Keratinocyte (primary cell): ENCODE measurements at regions not wholly inside any gene's neighbourhood (a gene's known extent, or its start where the extent isn't known, plus 50 kb on each side); places are given as distances from the start of the nearest gene placed in this dataset.

ENCODE experiments used
- DNase-seq: peaks from one replicate; pipeline ENCODE4 v3.0.0-alpha.2; 2011; ENCODE audit warnings: low read depth, missing footprints, low spot score
- FAIRE-seq: peaks from 2 replicates; lab custom pipeline; 2011; peaks lifted over from hg19 to GRCh38; lab: Jason Lieb, UNC
- H2AFZ ChIP-seq: 2 replicates; pipeline ENCODE4 v1.6.0; 2012; ENCODE audit warnings: low read length, control low read depth, inconsistent platforms; ENCODE audit not compliant: control insufficient read depth
- H3K27ac ChIP-seq: 2 replicates; pipeline ENCODE4 v1.5.1; 2011; ENCODE audit warnings: low read length; ENCODE audit not compliant: control insufficient read depth, insufficient read depth
- H3K27me3 ChIP-seq: 3 replicates; pipeline ENCODE4 v1.6.0; 2011; ENCODE audit warnings: low read length; ENCODE audit not compliant: control insufficient read depth, insufficient read depth; ENCODE audit errors: extremely low read depth
- H3K36me3 ChIP-seq, 2 experiments: 2 replicates in 1 of 2; 3 replicates in 1 of 2; pipeline ENCODE4 v1.5.1; 2011; ENCODE audit warnings: low read length in 2 of 2, mild to moderate bottlenecking in 1 of 2; ENCODE audit not compliant: control insufficient read depth in 2 of 2, insufficient read depth in 2 of 2; ENCODE audit errors: extremely low read depth in 1 of 2
- H3K4me1 ChIP-seq: 3 replicates; pipeline ENCODE4 v1.5.1; 2011; ENCODE audit warnings: low read length; ENCODE audit not compliant: control insufficient read depth, insufficient read depth; ENCODE audit errors: extremely low read depth
- H3K4me2 ChIP-seq: 3 replicates; pipeline ENCODE4 v1.6.0; 2011; ENCODE audit warnings: low read depth, low read length; ENCODE audit not compliant: control insufficient read depth, insufficient read depth; ENCODE audit errors: extremely low read depth
- H3K4me3 ChIP-seq, 3 experiments: fragments of 200-600 bp in 1 of 3; sonication (generic) in 1 of 3; 2 replicates in 2 of 3; 3 replicates in 1 of 3; pipeline ENCODE4 v1.5.1; 2011 to 2016; ENCODE audit warnings: low read length in 3 of 3, mild to moderate bottlenecking in 3 of 3, control low read depth in 2 of 3, inconsistent platforms in 1 of 3, low read depth in 1 of 3, mixed read lengths in 1 of 3, mixed run types in 1 of 3, moderate library complexity in 1 of 3; ENCODE audit not compliant: control insufficient read depth in 2 of 3, insufficient read depth in 2 of 3; ENCODE audit errors: extremely low read depth in 1 of 3
- H3K79me2 ChIP-seq: 2 replicates; pipeline ENCODE4 v1.6.0; 2012; ENCODE audit warnings: low read length; ENCODE audit not compliant: control insufficient read depth, insufficient read depth
- H3K9ac ChIP-seq: 3 replicates; pipeline ENCODE4 v1.6.0; 2011; ENCODE audit warnings: low read length; ENCODE audit not compliant: control insufficient read depth, insufficient read depth; ENCODE audit errors: extremely low read depth
- H3K9me1 ChIP-seq: 3 replicates; pipeline ENCODE4 v1.6.0; 2011; ENCODE audit warnings: low read length; ENCODE audit not compliant: control insufficient read depth, insufficient read depth; ENCODE audit errors: extremely low read depth
- H3K9me3 ChIP-seq: 2 replicates; pipeline ENCODE4 v1.5.1; 2012; ENCODE audit warnings: low read depth, low read length; ENCODE audit not compliant: control insufficient read depth
- H4K20me1 ChIP-seq: 3 replicates; pipeline ENCODE4 v1.6.0; 2011; ENCODE audit warnings: low read length; ENCODE audit not compliant: control insufficient read depth, insufficient read depth; ENCODE audit errors: extremely low read depth
- EZH2 ChIP-seq: IDR thresholded peaks from one replicate; pipeline ENCODE4 v1.6.1; 2012; ENCODE audit warnings: inconsistent platforms, mild to moderate bottlenecking, low read length, moderate library complexity
- dilution Hi-C: fragments of 300-500 bp; cut with MboI; formaldehyde crosslinking; loops from one replicate; pipeline ENCODE4 v1.7.0; 2020; ENCODE audit warnings: low sequenced_read_pairs; ENCODE audit not compliant: extremely low pct_ligation_motif_present
- TF ChIP-seq, protein P1 (sequence below), 3 experiments: IDR thresholded peaks in 1 of 3; conservative IDR thresholded peaks in 1 of 3; optimal IDR thresholded peaks in 1 of 3; 2 replicates in 2 of 3; 3 replicates in 1 of 3; pipeline versions ENCODE3 to v1.5.1; 2011; ENCODE audit warnings: low read length in 3 of 3, mild to moderate bottlenecking in 3 of 3, moderate library complexity in 2 of 3, control low read depth in 1 of 3, inconsistent platforms in 1 of 3; ENCODE audit not compliant: insufficient read depth in 2 of 3; ENCODE audit errors: extremely low read depth in 1 of 3

DNA sequence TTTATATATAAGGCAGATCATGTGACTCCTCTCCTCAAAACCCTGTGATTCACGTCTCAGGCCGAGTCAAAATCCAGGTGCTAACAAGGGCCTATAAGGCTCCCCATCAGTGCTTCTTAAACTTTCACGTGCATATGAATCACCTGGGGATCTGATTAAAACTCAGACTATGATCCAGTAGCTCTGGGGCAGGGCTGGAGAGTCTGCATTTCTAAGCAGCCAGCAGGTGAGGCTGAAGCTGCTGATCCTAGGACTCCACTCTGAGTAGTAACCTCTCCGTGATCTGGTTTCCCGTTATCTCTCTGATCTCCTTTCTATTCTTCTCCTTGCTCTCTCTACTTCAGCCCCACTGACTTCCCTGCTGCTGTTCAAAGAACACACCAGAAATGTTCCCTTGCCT, 252.4 kb upstream of the RPS6KA3 start:
- peaks cover 10% of the 10 kb centered on the region for H3K4me1 ChIP-seq
- no peak overlapping the region for H3K4me3 ChIP-seq
- DNase-seq = peak; percentile 66
- TF ChIP-seq, protein P1, sequence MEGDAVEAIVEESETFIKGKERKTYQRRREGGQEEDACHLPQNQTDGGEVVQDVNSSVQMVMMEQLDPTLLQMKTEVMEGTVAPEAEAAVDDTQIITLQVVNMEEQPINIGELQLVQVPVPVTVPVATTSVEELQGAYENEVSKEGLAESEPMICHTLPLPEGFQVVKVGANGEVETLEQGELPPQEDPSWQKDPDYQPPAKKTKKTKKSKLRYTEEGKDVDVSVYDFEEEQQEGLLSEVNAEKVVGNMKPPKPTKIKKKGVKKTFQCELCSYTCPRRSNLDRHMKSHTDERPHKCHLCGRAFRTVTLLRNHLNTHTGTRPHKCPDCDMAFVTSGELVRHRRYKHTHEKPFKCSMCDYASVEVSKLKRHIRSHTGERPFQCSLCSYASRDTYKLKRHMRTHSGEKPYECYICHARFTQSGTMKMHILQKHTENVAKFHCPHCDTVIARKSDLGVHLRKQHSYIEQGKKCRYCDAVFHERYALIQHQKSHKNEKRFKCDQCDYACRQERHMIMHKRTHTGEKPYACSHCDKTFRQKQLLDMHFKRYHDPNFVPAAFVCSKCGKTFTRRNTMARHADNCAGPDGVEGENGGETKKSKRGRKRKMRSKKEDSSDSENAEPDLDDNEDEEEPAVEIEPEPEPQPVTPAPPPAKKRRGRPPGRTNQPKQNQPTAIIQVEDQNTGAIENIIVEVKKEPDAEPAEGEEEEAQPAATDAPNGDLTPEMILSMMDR (optimal IDR thresholded peaks at IDR 0.05 in 1 of 3, IDR thresholded peaks at IDR 0.05 in 1 of 3, conservative IDR thresholded peaks at IDR 0.05 in 1 of 3; ENCODE audit: extremely low read depth in 1 of 3, insufficient read depth in 2 of 3, low read length in 3 of 3) = no peak
- no peak for TF ChIP-seq EZH2
- no peaks in the 10 kb centered on the region for H3K9me1 ChIP-seq
- no peak overlapping the region for H2AFZ ChIP-seq
- H4K20me1 ChIP-seq = no peaks in the 10 kb centered on the region
- FAIRE-seq = no peak
- no peaks in the 10 kb centered on the region for H3K9me3 ChIP-seq
- no peaks in the 10 kb centered on the region for H3K79me2 ChIP-seq
- H3K27ac ChIP-seq = no peak overlapping the region
- H3K9ac ChIP-seq = no peak overlapping the region
- no peaks in the 10 kb centered on the region for H3K36me3 ChIP-seq
- no peak overlapping the region for H3K4me2 ChIP-seq
- dilution Hi-C loops = no loop called here
- H3K27me3 ChIP-seq = no peaks in the 10 kb centered on the region

DNA sequence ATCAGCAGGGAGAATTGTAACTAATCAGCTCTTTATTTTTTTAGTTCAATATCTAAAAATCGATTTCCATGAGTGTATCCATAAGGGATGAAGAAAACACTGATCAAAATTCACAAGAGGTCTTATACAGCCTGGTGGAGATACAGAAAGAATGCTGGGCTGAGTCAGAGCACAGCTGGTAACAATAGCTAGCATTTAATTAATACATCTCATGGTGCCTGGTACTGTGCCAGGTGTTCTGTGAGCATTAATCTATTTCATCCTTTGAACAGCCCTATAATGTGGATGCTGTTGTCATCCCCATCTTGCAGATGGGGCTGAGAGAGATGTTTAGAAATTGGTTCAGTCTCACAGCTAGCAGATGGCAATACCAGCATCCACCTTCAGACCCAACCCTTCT, 250.9 kb upstream of the RPS6KA3 start:
- Histone ChIP-seq H3K27me3 (no peaks in the 10 kb centered on the region), H3K4me1 (peaks cover 10% of the 10 kb centered on the region), H3K9ac (no peak overlapping the region), H3K79me2 (no peaks in the 10 kb centered on the region), H4K20me1 (no peaks in the 10 kb centered on the region), H3K27ac (no peak overlapping the region), H3K9me3 (no peaks in the 10 kb centered on the region), H2AFZ (no peak overlapping the region), H3K4me2 (no peak overlapping the region), H3K9me1 (no peaks in the 10 kb centered on the region), H3K4me3 (no peak overlapping the region), H3K36me3 (no peaks in the 10 kb centered on the region)
- dilution Hi-C loops = no loop called here
- FAIRE-seq (no peak), DNase-seq (no peak)
- no peak for TF ChIP-seq EZH2
- TF ChIP-seq, protein P1 (optimal IDR thresholded peaks at IDR 0.05 in 1 of 3, IDR thresholded peaks at IDR 0.05 in 1 of 3, conservative IDR thresholded peaks at IDR 0.05 in 1 of 3; ENCODE audit: extremely low read depth in 1 of 3, insufficient read depth in 2 of 3, low read length in 3 of 3) = no peak
